ENCODE measurements at regions not wholly inside any gene's neighbourhood (a gene's known extent, or its start where the extent isn't known, plus 50 kb on each side); places are given as distances from the start of the nearest gene placed in this dataset.
A peak's percentile ranks its signal among the peaks of the same experiment; 100 is the strongest.
"Not testable (repeated sequence)": the region's sequence is repeated elsewhere in the genome, so short reads cannot be mapped to it uniquely, and the experiment has no call there.

GRCh38 chr13:108044954-108045353 is 170.4 kb downstream of the LIG4 start:
- no peak overlapping the region for H3K9ac ChIP-seq (ENCODE audit: low read length)
- no peak overlapping the region for H2AFZ ChIP-seq (ENCODE audit: low read depth, low read length)
- H3F3A ChIP-seq (ENCODE audit: insufficient read depth, low read length, poor library complexity, severe bottlenecking): no peaks in the 10 kb centered on the region
- H4K20me1 ChIP-seq (ENCODE audit: insufficient read depth): no peaks in the 10 kb centered on the region
- no peak overlapping the region for H3K4me3 ChIP-seq (ENCODE audit: low read length)
- TF ChIP-seq EP300 (conservative IDR thresholded peaks at IDR 0.05; ENCODE audit: poor library complexity, severe bottlenecking) (peak; percentile 27), REST (IDR thresholded peaks at IDR 0.05; ENCODE audit: borderline replicate concordance) (peak; percentile 57), RAD21 (conservative IDR thresholded peaks at IDR 0.05) (no peak)
- no peak overlapping the region for H3K27ac ChIP-seq (ENCODE audit: low read length)
- H3K36me3 ChIP-seq (ENCODE audit: insufficient read depth, low read length): no peaks in the 10 kb centered on the region
- no peaks in the 10 kb centered on the region for H3K9me3 ChIP-seq (ENCODE audit: low read length)
- H3K27me3 ChIP-seq (ENCODE audit: insufficient read depth, low read depth, low read length): no peaks in the 10 kb centered on the region
- no peaks in the 10 kb centered on the region for H3K9me2 ChIP-seq (ENCODE audit: insufficient read depth, low read length)
- no peaks in the 10 kb centered on the region for H3K79me2 ChIP-seq (replicated peaks; ENCODE audit: insufficient read depth, low read length)
- H3K4me2 ChIP-seq (ENCODE audit: low read length): peak overlapping the region; percentile 18

GRCh38 chr13:108042866-108043265 is 172.5 kb downstream of the LIG4 start:
- H3K79me2 ChIP-seq (replicated peaks; ENCODE audit: insufficient read depth, low read length); H3K4me2 ChIP-seq (ENCODE audit: low read length); H3K9ac ChIP-seq (ENCODE audit: low read length); H3K27me3 ChIP-seq (ENCODE audit: insufficient read depth, low read depth, low read length); H3K9me2 ChIP-seq (ENCODE audit: insufficient read depth, low read length); H4K20me1 ChIP-seq (ENCODE audit: insufficient read depth); H3F3A ChIP-seq (ENCODE audit: insufficient read depth, low read length, poor library complexity, severe bottlenecking); H3K4me3 ChIP-seq (ENCODE audit: low read length); H2AFZ ChIP-seq (ENCODE audit: low read depth, low read length); H3K9me3 ChIP-seq (ENCODE audit: low read length); H3K36me3 ChIP-seq (ENCODE audit: insufficient read depth, low read length); H3K27ac ChIP-seq (ENCODE audit: low read length): not testable (repeated sequence)

- no peak overlapping the region for H3K4me3 ChIP-seq (ENCODE audit: low read length)
- no peak overlapping the region for H3K27ac ChIP-seq (ENCODE audit: low read length)
- no peak overlapping the region for H3K9ac ChIP-seq (ENCODE audit: low read length)
- no peaks in the 10 kb centered on the region for H3K9me3 ChIP-seq (ENCODE audit: low read length)
- H2AFZ ChIP-seq (ENCODE audit: low read depth, low read length): no peak overlapping the region
- H3F3A ChIP-seq (ENCODE audit: insufficient read depth, low read length, poor library complexity, severe bottlenecking): no peaks in the 10 kb centered on the region
- no peaks in the 10 kb centered on the region for H4K20me1 ChIP-seq (ENCODE audit: insufficient read depth)
- no peaks in the 10 kb centered on the region for H3K27me3 ChIP-seq (ENCODE audit: insufficient read depth, low read depth, low read length)
- no peaks in the 10 kb centered on the region for H3K36me3 ChIP-seq (ENCODE audit: insufficient read depth, low read length)
- H3K79me2 ChIP-seq (replicated peaks; ENCODE audit: insufficient read depth, low read length): no peaks in the 10 kb centered on the region
- H3K9me2 ChIP-seq (ENCODE audit: insufficient read depth, low read length): no peaks in the 10 kb centered on the region
- no peak for TF ChIP-seq SMC3 (conservative IDR thresholded peaks at IDR 0.05; ENCODE audit: poor library complexity)
- no peak for TF ChIP-seq POLR2AphosphoS5 (IDR thresholded peaks at IDR 0.05)
- TF ChIP-seq EP300 (conservative IDR thresholded peaks at IDR 0.05; ENCODE audit: poor library complexity, severe bottlenecking): no peak
- TF ChIP-seq MXI1 (conservative IDR thresholded peaks at IDR 0.05; ENCODE audit: poor library complexity, severe bottlenecking): no peak
- TF ChIP-seq REST (IDR thresholded peaks at IDR 0.05; ENCODE audit: borderline replicate concordance): no peak
- H3K4me2 ChIP-seq (ENCODE audit: low read length): no peak overlapping the region
These were observed 178.0 kb downstream of the LIG4 start for GRCh38 chr13:108037348-108037747.

Measured in neural cell (in vitro differentiated cells).